Loucy (cell line): ENCODE measurements at regions not wholly inside any gene's neighbourhood (a gene's known extent, or its start where the extent isn't known, plus 50 kb on each side); places are given as distances from the start of the nearest gene placed in this dataset.

Source experiments
- H2AFZ ChIP-seq: fragments of 200-600 bp; sonication (generic); 2 replicates; pipeline ENCODE4 v1.6.0; 2016; ENCODE audit warnings: antibody characterized with exemption, mild to moderate bottlenecking, low read length, moderate library complexity
- H3F3A ChIP-seq: fragments of 200-600 bp; 2 replicates; pipeline ENCODE4 v1.6.0; 2016; ENCODE audit warnings: antibody characterized with exemption, low read depth, mild to moderate bottlenecking
- H3K27me3 ChIP-seq: fragments of 200-600 bp; sonication (generic); 2 replicates; pipeline ENCODE4 v1.6.1; 2014; ENCODE audit warnings: low read length, mild to moderate bottlenecking; ENCODE audit not compliant: insufficient read depth, poor library complexity, severe bottlenecking
- H3K36me3 ChIP-seq: fragments of 200-600 bp; sonication (generic); 2 replicates; pipeline ENCODE4 v1.6.1; 2016; ENCODE audit warnings: low read length; ENCODE audit not compliant: insufficient read depth
- H3K4me1 ChIP-seq: fragments of 200-600 bp; sonication (generic); 2 replicates; pipeline ENCODE4 v1.5.1; 2014; ENCODE audit warnings: low read length, mild to moderate bottlenecking; ENCODE audit not compliant: insufficient read depth, poor library complexity, severe bottlenecking
- H3K4me2 ChIP-seq: fragments of 200-600 bp; sonication (generic); 2 replicates; pipeline ENCODE4 v1.6.0; 2014; ENCODE audit warnings: antibody characterized with exemption, low read length, low read depth, mild to moderate bottlenecking; ENCODE audit not compliant: poor library complexity, severe bottlenecking
- H3K4me3 ChIP-seq: fragments of 200-600 bp; sonication (generic); 2 replicates; pipeline ENCODE4 v1.5.1; 2014; ENCODE audit warnings: low read length, mild to moderate bottlenecking, mixed read lengths; ENCODE audit not compliant: poor library complexity, severe bottlenecking
- H3K79me2 ChIP-seq: fragments of 200-600 bp; sonication (generic); 2 replicates; pipeline ENCODE4 v1.6.1; 2014; ENCODE audit warnings: low read length; ENCODE audit not compliant: insufficient read depth
- H3K9ac ChIP-seq: fragments of 200-600 bp; sonication (generic); 2 replicates; pipeline ENCODE4 v1.6.0; 2014; ENCODE audit warnings: mild to moderate bottlenecking, low read depth, low read length, moderate library complexity; ENCODE audit not compliant: poor library complexity, severe bottlenecking
- H3K9me2 ChIP-seq: fragments of 200-600 bp; sonication (generic); replicated peaks from 2 replicates; pipeline ENCODE4 v1.6.1; 2016; ENCODE audit warnings: low read depth, low read length, mixed read lengths
- H3K9me3 ChIP-seq: fragments of 200-600 bp; sonication (generic); 2 replicates; pipeline ENCODE4 v1.6.1; 2014; ENCODE audit warnings: mild to moderate bottlenecking, antibody characterized with exemption, low read length, low read depth; ENCODE audit not compliant: insufficient read depth
- H4K20me1 ChIP-seq: fragments of 200-600 bp; sonication (generic); 2 replicates; pipeline ENCODE4 v1.6.0; 2014; ENCODE audit warnings: antibody characterized with exemption, low read length, mild to moderate bottlenecking; ENCODE audit not compliant: insufficient read depth, poor library complexity, severe bottlenecking
- CTCF ChIP-seq: fragments of 200-600 bp; sonication (generic); conservative IDR thresholded peaks from 2 replicates; pipeline ENCODE4 v1.5.1; 2014; ENCODE audit warnings: mild to moderate bottlenecking, antibody characterized with exemption, low read length
- EZH2phosphoT487 ChIP-seq: fragments of 200-600 bp; IDR thresholded peaks from 2 replicates; pipeline ENCODE4 v1.6.1; 2018; ENCODE audit warnings: antibody characterized with exemption, mild to moderate bottlenecking, moderate library complexity, borderline replicate concordance

DNA sequence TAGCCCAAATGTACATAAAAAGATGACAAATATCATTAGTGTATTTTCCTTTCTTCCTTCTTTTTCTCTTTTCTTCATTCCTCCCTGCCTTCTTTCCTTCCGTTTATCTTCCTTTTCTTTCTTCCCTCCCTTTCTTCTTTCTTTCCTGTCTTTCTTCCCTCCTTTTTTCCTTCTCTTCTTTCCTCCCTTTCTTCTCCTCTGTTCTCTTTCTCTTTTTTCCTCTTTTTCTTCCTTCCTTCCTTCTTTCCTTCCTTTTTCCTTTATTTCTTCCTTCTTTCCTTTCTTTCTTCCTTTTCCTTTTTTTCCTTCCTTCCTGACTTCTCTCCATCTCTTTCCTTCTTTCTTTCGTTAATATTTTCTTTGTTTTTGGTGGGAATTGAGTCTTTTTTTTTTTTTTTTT lies 256.9 kb upstream of the CNTNAP5 start:
- H3K27me3 ChIP-seq, result no peaks in the 10 kb centered on the region
- no peak overlapping the region for H2AFZ ChIP-seq
- no peak overlapping the region for H3K4me3 ChIP-seq
- H3K4me1 ChIP-seq, result peaks cover 21% of the 10 kb centered on the region
- H3K9ac ChIP-seq, result no peak overlapping the region
- no peak for TF ChIP-seq EZH2phosphoT487
- TF ChIP-seq CTCF, result no peak
- H3F3A ChIP-seq, result no peaks in the 10 kb centered on the region
- no peaks in the 10 kb centered on the region for H3K79me2 ChIP-seq
- no peaks in the 10 kb centered on the region for H3K36me3 ChIP-seq
- no peaks in the 10 kb centered on the region for H4K20me1 ChIP-seq
- H3K9me3 ChIP-seq, result no peaks in the 10 kb centered on the region
- no peaks in the 10 kb centered on the region for H3K9me2 ChIP-seq
- H3K4me2 ChIP-seq, result no peak overlapping the region

- Histone ChIP-seq H3F3A (no peaks in the 10 kb centered on the region), H3K9me3 (no peaks in the 10 kb centered on the region), H3K4me1 (peaks cover 21% of the 10 kb centered on the region), H3K79me2 (no peaks in the 10 kb centered on the region), H3K36me3 (no peaks in the 10 kb centered on the region), H3K4me2 (no peak overlapping the region), H3K9ac (no peak overlapping the region), H3K27me3 (no peaks in the 10 kb centered on the region), H4K20me1 (no peaks in the 10 kb centered on the region), H2AFZ (no peak overlapping the region), H3K9me2 (no peaks in the 10 kb centered on the region), H3K4me3 (no peak overlapping the region)
- no peak for TF ChIP-seq EZH2phosphoT487
- no peak for TF ChIP-seq CTCF
Observed at GRCh38 chr2:123769001-123769400, 256.1 kb upstream of the CNTNAP5 start.

DNA sequence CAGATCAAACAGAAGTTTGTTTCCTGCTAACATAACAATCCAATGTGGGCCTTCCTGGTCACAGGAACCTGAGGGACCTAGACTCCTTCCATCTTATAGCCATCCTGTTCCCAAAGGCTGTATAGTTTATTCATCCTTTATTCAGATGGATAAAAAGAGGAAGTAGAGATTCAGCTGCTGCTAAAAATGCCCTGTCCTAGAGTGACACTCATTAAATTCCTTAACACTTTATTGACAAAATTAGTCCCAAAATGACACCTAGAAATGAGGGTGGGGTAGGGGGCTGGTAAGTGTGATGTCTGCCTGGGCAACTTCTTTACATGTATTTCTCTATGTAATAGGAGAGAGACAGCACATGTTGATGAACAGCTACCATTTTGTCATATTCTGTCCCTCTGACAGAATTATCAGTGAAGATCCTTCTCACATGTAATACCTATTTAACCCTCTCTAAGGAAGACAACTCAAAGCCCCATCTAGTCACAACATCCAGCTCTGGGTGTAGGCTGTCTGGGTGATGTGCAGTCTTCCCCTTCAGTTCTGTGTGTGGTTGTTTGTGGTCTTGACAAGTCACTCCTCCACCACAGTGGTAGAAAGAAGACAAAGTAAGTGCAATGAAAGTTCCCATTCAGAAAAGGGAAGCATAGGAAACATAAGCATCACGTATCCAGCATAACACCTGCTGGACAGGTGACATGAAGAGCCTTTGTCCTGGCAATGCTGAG lies 253.9 kb upstream of the CNTNAP5 start:
- H3K36me3 ChIP-seq, result no peaks in the 10 kb centered on the region
- no peaks in the 10 kb centered on the region for H3K27me3 ChIP-seq
- H3F3A ChIP-seq, result no peaks in the 10 kb centered on the region
- H3K4me2 ChIP-seq, result peak overlapping the region; percentile 40
- no peak overlapping the region for H3K4me3 ChIP-seq
- H3K4me1 ChIP-seq, result peaks cover 21% of the 10 kb centered on the region
- no peak overlapping the region for H3K9ac ChIP-seq
- H2AFZ ChIP-seq, result no peak overlapping the region
- H4K20me1 ChIP-seq, result no peaks in the 10 kb centered on the region
- H3K79me2 ChIP-seq, result no peaks in the 10 kb centered on the region
- H3K9me3 ChIP-seq, result no peaks in the 10 kb centered on the region
- TF ChIP-seq EZH2phosphoT487 (no peak), CTCF (no peak)
- no peaks in the 10 kb centered on the region for H3K9me2 ChIP-seq
